SK-N-MC (cell line): ENCODE measurements at regions not wholly inside any gene's neighbourhood (a gene's known extent, or its start where the extent isn't known, plus 50 kb on each side); places are given as distances from the start of the nearest gene placed in this dataset.

Experiments
- EZH2 ChIP-seq: fragments of 200-600 bp; sonication (generic); IDR thresholded peaks from one replicate; pipeline ENCODE4 v1.6.1; 2017; ENCODE audit warnings: antibody characterized with exemption
- POLR2AphosphoS5 ChIP-seq: IDR thresholded peaks from 2 replicates; pipeline ENCODE4 v1.6.1; 2012; ENCODE audit warnings: mild to moderate bottlenecking, low read depth, low read length, borderline replicate concordance

DNA sequence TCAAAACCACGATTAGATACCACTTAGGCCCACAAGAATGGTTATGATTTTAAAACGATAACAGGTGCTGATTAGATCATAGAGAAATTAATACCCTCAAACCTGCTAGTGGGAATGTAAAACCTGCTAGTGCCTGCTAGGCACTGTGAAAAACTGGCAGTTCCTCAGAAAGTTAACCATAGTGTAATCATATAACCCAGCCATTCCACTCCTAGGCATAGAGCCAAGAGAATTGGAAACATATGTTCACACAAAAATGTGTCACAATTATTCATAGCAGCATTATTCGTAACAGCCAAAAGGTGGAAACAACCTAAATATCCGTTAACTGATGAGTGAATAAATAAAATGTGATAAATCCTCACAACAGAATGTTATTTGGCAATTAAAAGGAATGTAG is 122.2 kb upstream of the SYN3 start:
- TF ChIP-seq POLR2AphosphoS5 (no peak), EZH2 (no peak)
